A549 (cell line): ENCODE measurements at regions not wholly inside any gene's neighbourhood (a gene's known extent, or its start where the extent isn't known, plus 50 kb on each side); places are given as distances from the start of the nearest gene placed in this dataset.

Experiments used
- ATAC-seq, 2 experiments: fragments of 200-7000 bp in 1 of 2; fragments of >200 bp in 1 of 2; cut with Nextera tagmentation in 1 of 2; cut with Tn5 transposase in 1 of 2; 3 replicates each; pipeline versions ENCODE4 v1.8.0 to v1.9.1; 2018 to 2020; ENCODE audit warnings: mild to moderate bottlenecking in 1 of 2, moderate library complexity in 1 of 2
- CTCF ChIA-PET: fragments of 300-600 bp; sonication (Branson Sonifier 250); formaldehyde crosslinking; extraction: SDS; loops from one replicate; lab custom pipeline; 2021; ENCODE audit warnings: antibody characterized with exemption, inconsistent platforms; lab: Yijun Ruan, JAX
- POLR2A ChIA-PET: fragments of 350-600 bp; formaldehyde crosslinking; extraction: SDS; loops from one replicate; lab custom pipeline; 2021; ENCODE audit warnings: antibody characterized with exemption, inconsistent platforms; lab: Yijun Ruan, JAX
- DNase-seq, 2 experiments: peaks; one replicate each; pipeline versions ENCODE4 v3.0.0 to v3.0.0-alpha.2; 2011 to 2016; ENCODE audit warnings: low read depth in 1 of 2, low spot score in 1 of 2
- FAIRE-seq: peaks from 2 replicates; lab custom pipeline; 2011; peaks lifted over from hg19 to GRCh38; lab: Jason Lieb, UNC
- H3K27ac ChIP-seq, 2 experiments: fragments of >200 bp; sonication (Bioruptor Twin); formaldehyde crosslinking; 3 replicates each; pipeline ENCODE4 v1.5.1; 2016 to 2017
- H3K4me1 ChIP-seq: fragments of >200 bp; sonication (Bioruptor Twin); formaldehyde crosslinking; 3 replicates; pipeline ENCODE4 v1.6.1; 2016
- H3K4me2 ChIP-seq: fragments of >200 bp; sonication (Bioruptor Twin); formaldehyde crosslinking; 3 replicates; pipeline ENCODE4 v1.6.1; 2016
- H3K4me3 ChIP-seq: fragments of >200 bp; sonication (Bioruptor Twin); formaldehyde crosslinking; 3 replicates; pipeline ENCODE4 v1.5.1; 2016
- H3K9me3 ChIP-seq: fragments of >200 bp; sonication (Bioruptor Twin); formaldehyde crosslinking; 3 replicates; pipeline ENCODE4 v1.6.1; 2016
- CBX2 ChIP-seq: fragments of 200-600 bp; sonication (generic); IDR thresholded peaks from 2 replicates; pipeline ENCODE4 v1.6.1; 2016; ENCODE audit warnings: low read depth, mild to moderate bottlenecking, borderline replicate concordance
- CEBPB ChIP-seq, 2 experiments: fragments of >200 bp in 1 of 2; sonication (Bioruptor Twin) in 1 of 2; formaldehyde crosslinking in 1 of 2; IDR thresholded peaks; 2 replicates each; pipeline ENCODE4 v1.6.1; 2012 to 2016
- EHMT2 ChIP-seq: fragments of 200-600 bp; sonication (generic); IDR thresholded peaks from 2 replicates; pipeline ENCODE4 v1.6.1; 2016; ENCODE audit warnings: antibody characterized with exemption, low read depth, mild to moderate bottlenecking, moderate library complexity
- HEYL ChIP-seq: fragments of 250-450 bp; sonication (Bioruptor Pico); IDR thresholded peaks from 2 replicates; pipeline ENCODE4 v1.8.0; 2021; ENCODE audit warnings: mild to moderate bottlenecking, moderate library complexity
- HOXB5 ChIP-seq: fragments of 250-450 bp; sonication (Bioruptor Pico); IDR thresholded peaks from 2 replicates; pipeline ENCODE4 v1.5.0; 2020; ENCODE audit warnings: mild to moderate bottlenecking, moderate library complexity
- KDM1A ChIP-seq: fragments of 200-600 bp; sonication (generic); IDR thresholded peaks from 2 replicates; pipeline ENCODE4 v1.6.1; 2016; ENCODE audit warnings: low read depth, mild to moderate bottlenecking
- NPAS2 ChIP-seq: fragments of 250-450 bp; sonication (Bioruptor Pico); IDR thresholded peaks from 2 replicates; pipeline ENCODE4 v1.8.0; 2022; ENCODE audit warnings: mild to moderate bottlenecking, moderate library complexity, borderline replicate concordance
- TFCP2L1 ChIP-seq: fragments of 250-450 bp; sonication (Bioruptor Pico); IDR thresholded peaks from 2 replicates; pipeline ENCODE4 v1.5.0; 2021; ENCODE audit warnings: mild to moderate bottlenecking
- TP53 ChIP-seq: fragments of 250-450 bp; sonication (Bioruptor Pico); IDR thresholded peaks from 2 replicates; pipeline ENCODE4 v1.5.0; 2021; ENCODE audit warnings: mild to moderate bottlenecking, moderate library complexity
- ZNF302 ChIP-seq: fragments of 250-450 bp; sonication (Bioruptor Pico); IDR thresholded peaks from 2 replicates; pipeline ENCODE4 v1.9.0; 2021; ENCODE audit warnings: inconsistent platforms, mild to moderate bottlenecking, moderate library complexity
- ZSCAN20 ChIP-seq: fragments of 250-450 bp; sonication (Bioruptor Pico); IDR thresholded peaks from 2 replicates; pipeline ENCODE4 v1.8.0; 2022; ENCODE audit warnings: mild to moderate bottlenecking, moderate library complexity
- WGBS: methylation state at CpG from one replicate; pipeline ENCODE4 v1.1.6; 2017; ENCODE audit errors: missing lambda C conversion rate; 5-methylcytosine and 5-hydroxymethylcytosine counted together
- TF ChIP-seq, protein P1 (sequence below): IDR thresholded peaks from 2 replicates; pipeline ENCODE4 v1.6.1; 2012
- TF ChIP-seq, protein P2 (sequence below): fragments of >200 bp; sonication (Bioruptor Twin); formaldehyde crosslinking; IDR thresholded peaks from 3 replicates; pipeline ENCODE4 v1.5.1; 2016
- TF ChIP-seq, protein P3 (sequence below): fragments of 200-600 bp; sonication (generic); IDR thresholded peaks from 2 replicates; pipeline ENCODE4 v1.6.1; 2016; ENCODE audit warnings: antibody characterized with exemption, mild to moderate bottlenecking, moderate library complexity
- TF ChIP-seq, protein P4 (sequence below): IDR thresholded peaks from 2 replicates; pipeline ENCODE4 v1.6.1; 2012; ENCODE audit warnings: low read depth, borderline replicate concordance
- TF ChIP-seq, protein P5 (sequence below): fragments of 250-450 bp; sonication (Bioruptor Pico); IDR thresholded peaks from 2 replicates; pipeline ENCODE4 v1.5.0; 2021; ENCODE audit warnings: mild to moderate bottlenecking, moderate library complexity, borderline replicate concordance

DNA sequence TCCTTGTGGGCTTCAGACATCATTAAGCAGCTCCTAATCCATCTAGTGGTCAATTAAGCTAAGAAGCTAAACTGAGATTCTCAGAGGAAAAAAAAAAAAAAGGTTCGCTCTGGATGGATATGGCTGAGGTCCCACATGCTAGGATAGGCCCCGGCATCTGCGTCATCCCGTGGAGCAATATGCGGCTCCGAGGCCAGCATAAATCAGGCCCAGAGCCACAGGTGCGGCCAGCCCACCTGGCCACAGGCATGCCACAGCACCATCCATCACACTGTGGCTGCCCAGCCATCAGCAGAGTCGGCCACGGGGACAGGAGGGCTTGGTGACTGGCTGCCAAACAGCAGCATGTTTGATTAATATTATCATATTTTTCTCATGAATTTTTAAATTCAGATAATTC lies 106.9 kb upstream of the TIAM1 start:
- 50% methylated on average over 9 of the region's 9 CpGs for WGBS
- POLR2A ChIA-PET: no interaction called here
- no peak overlapping the region for H3K4me2 ChIP-seq
- CTCF ChIA-PET: interaction anchor here (0.6 to 1.6 kb wide), 3 partner anchors 18 to 365 kb away, joined by 3 to 5 read pairs (median 4); no protein-coding TSS in a partner anchor
- no peak overlapping the region for H3K4me3 ChIP-seq
- DNase-seq: no peak
- H3K4me1 ChIP-seq: no peaks in the 10 kb centered on the region
- no peak for ATAC-seq
- H3K9me3 ChIP-seq: no peaks in the 10 kb centered on the region
- FAIRE-seq: no peak
- H3K27ac ChIP-seq: no peak overlapping the region
- no peak for TF ChIP-seq ZNF302
- TF ChIP-seq HEYL (CRISPR knock-in tag): no peak
- TF ChIP-seq TFCP2L1: no peak

DNA sequence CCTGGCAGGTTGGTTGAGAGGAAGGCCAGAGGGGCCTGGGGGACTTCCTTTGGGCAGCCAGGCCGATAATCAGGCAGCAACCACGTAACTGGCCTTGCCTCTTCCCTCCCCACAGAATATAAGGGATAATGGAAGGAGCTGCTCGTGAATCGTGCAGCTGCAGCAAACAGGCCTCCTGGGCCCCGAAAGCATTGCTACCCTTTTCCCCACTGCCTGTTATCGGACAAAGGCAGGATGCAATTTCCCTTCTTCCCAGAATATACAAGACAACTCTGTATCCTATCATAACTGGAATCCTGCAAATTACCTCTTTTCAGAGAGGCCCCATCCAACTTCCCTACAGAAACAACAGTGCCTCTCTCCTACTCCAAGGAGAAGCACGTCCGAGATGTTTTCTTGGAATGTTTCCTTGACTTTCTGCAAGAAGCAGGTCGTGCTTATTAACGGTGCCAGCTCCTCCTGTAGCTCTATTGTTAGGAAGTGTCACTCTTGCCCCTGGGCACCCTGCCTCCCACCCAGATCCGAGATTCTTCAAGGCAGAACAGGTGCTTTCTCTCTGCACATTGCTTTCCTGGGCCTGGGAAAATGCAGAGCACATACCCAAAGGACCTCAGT lies 106.0 kb upstream of the TIAM1 start:
- no peaks in the 10 kb centered on the region for H3K9me3 ChIP-seq
- no peak overlapping the region for H3K27ac ChIP-seq
- 29% methylated on average over 11 of the region's 11 CpGs for WGBS
- FAIRE-seq: no peak
- H3K4me2 ChIP-seq: no peak overlapping the region
- ChIA-PET POLR2A (no interaction called here), CTCF (interaction anchor here (0.6 to 1.6 kb wide), 2 partner anchors 131 to 364 kb away, joined by 4 to 5 read pairs; no protein-coding TSS in a partner anchor)
- DNase-seq: no peak
- H3K4me1 ChIP-seq: no peaks in the 10 kb centered on the region
- TF ChIP-seq CEBPB (IDR thresholded peaks at IDR 0.05) (no peak), HOXB5 (CRISPR knock-in tag) (no peak), CBX2 (no peak), EHMT2 (no peak), TP53 (CRISPR knock-in tag) (no peak)
- TF ChIP-seq, protein P1, sequence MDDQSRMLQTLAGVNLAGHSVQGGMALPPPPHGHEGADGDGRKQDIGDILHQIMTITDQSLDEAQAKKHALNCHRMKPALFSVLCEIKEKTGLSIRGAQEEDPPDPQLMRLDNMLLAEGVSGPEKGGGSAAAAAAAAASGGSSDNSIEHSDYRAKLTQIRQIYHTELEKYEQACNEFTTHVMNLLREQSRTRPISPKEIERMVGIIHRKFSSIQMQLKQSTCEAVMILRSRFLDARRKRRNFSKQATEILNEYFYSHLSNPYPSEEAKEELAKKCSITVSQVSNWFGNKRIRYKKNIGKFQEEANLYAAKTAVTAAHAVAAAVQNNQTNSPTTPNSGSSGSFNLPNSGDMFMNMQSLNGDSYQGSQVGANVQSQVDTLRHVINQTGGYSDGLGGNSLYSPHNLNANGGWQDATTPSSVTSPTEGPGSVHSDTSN: no peak
- TF ChIP-seq, all 56 proteins: peak for 0
- no peak for ATAC-seq
- H3K4me3 ChIP-seq: no peak overlapping the region

DNA sequence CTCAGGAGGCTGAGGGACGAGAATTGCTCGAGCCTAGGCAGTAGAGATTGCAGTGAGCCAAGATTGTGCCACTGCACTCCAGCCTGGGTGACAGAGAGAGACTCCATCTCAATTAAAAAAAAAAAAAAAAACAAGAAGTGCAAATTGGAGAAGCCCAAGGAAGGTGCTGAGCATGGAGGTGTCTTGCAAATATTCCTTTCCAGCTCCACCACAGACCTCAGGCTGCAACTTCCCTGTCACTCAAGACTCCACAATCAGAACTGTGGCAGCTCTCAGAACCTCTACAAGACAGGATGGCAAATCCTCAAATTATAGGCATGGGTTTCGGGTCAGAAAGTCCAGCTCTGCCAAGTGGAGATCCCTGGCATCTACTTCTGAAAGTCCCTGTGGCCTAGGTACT lies 104.4 kb upstream of the TIAM1 start:
- no peak overlapping the region for H3K27ac ChIP-seq
- FAIRE-seq (no peak), DNase-seq (no peak), ATAC-seq (no peak)
- CTCF ChIA-PET: interaction anchor here (0.6 kb wide), 1 partner anchor 101 kb away, joined by 3 read pairs; no protein-coding TSS in a partner anchor
- no peak overlapping the region for H3K4me3 ChIP-seq
- H3K4me1 ChIP-seq: no peaks in the 10 kb centered on the region
- no peaks in the 10 kb centered on the region for H3K9me3 ChIP-seq
- POLR2A ChIA-PET: no interaction called here
- TF ChIP-seq, protein P2, sequence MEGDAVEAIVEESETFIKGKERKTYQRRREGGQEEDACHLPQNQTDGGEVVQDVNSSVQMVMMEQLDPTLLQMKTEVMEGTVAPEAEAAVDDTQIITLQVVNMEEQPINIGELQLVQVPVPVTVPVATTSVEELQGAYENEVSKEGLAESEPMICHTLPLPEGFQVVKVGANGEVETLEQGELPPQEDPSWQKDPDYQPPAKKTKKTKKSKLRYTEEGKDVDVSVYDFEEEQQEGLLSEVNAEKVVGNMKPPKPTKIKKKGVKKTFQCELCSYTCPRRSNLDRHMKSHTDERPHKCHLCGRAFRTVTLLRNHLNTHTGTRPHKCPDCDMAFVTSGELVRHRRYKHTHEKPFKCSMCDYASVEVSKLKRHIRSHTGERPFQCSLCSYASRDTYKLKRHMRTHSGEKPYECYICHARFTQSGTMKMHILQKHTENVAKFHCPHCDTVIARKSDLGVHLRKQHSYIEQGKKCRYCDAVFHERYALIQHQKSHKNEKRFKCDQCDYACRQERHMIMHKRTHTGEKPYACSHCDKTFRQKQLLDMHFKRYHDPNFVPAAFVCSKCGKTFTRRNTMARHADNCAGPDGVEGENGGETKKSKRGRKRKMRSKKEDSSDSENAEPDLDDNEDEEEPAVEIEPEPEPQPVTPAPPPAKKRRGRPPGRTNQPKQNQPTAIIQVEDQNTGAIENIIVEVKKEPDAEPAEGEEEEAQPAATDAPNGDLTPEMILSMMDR: no peak
- TF ChIP-seq, protein P3, sequence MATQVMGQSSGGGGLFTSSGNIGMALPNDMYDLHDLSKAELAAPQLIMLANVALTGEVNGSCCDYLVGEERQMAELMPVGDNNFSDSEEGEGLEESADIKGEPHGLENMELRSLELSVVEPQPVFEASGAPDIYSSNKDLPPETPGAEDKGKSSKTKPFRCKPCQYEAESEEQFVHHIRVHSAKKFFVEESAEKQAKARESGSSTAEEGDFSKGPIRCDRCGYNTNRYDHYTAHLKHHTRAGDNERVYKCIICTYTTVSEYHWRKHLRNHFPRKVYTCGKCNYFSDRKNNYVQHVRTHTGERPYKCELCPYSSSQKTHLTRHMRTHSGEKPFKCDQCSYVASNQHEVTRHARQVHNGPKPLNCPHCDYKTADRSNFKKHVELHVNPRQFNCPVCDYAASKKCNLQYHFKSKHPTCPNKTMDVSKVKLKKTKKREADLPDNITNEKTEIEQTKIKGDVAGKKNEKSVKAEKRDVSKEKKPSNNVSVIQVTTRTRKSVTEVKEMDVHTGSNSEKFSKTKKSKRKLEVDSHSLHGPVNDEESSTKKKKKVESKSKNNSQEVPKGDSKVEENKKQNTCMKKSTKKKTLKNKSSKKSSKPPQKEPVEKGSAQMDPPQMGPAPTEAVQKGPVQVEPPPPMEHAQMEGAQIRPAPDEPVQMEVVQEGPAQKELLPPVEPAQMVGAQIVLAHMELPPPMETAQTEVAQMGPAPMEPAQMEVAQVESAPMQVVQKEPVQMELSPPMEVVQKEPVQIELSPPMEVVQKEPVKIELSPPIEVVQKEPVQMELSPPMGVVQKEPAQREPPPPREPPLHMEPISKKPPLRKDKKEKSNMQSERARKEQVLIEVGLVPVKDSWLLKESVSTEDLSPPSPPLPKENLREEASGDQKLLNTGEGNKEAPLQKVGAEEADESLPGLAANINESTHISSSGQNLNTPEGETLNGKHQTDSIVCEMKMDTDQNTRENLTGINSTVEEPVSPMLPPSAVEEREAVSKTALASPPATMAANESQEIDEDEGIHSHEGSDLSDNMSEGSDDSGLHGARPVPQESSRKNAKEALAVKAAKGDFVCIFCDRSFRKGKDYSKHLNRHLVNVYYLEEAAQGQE: no peak
- no peak for TF ChIP-seq HEYL (CRISPR knock-in tag)
- TF ChIP-seq, protein P4, sequence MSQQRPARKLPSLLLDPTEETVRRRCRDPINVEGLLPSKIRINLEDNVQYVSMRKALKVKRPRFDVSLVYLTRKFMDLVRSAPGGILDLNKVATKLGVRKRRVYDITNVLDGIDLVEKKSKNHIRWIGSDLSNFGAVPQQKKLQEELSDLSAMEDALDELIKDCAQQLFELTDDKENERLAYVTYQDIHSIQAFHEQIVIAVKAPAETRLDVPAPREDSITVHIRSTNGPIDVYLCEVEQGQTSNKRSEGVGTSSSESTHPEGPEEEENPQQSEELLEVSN: no peak
- no peak for TF ChIP-seq ZSCAN20 (CRISPR knock-in tag)
- TF ChIP-seq, protein P5, sequence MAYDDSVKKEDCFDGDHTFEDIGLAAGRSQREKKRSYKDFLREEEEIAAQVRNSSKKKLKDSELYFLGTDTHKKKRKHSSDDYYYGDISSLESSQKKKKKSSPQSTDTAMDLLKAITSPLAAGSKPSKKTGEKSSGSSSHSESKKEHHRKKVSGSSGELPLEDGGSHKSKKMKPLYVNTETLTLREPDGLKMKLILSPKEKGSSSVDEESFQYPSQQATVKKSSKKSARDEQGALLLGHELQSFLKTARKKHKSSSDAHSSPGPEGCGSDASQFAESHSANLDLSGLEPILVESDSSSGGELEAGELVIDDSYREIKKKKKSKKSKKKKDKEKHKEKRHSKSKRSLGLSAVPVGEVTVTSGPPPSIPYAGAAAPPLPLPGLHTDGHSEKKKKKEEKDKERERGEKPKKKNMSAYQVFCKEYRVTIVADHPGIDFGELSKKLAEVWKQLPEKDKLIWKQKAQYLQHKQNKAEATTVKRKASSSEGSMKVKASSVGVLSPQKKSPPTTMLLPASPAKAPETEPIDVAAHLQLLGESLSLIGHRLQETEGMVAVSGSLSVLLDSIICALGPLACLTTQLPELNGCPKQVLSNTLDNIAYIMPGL (CRISPR knock-in tag): no peak
- no peak for TF ChIP-seq KDM1A
- no peak for TF ChIP-seq NPAS2 (CRISPR knock-in tag)
- 0% methylated on average over 3 of the region's 3 CpGs for WGBS
- no peak overlapping the region for H3K4me2 ChIP-seq
